Heart left ventricle (tissue), 16 donors: ENCODE measurements at regions not wholly inside any gene's neighbourhood (a gene's known extent, or its start where the extent isn't known, plus 50 kb on each side); places are given as distances from the start of the nearest gene placed in this dataset.

Experiments used
- ATAC-seq, 4 donors: fragments of 200-7000 bp; cut with Tn5 transposase; one replicate each; pipeline ENCODE4 v1.9.1; 2020 to 2022; ENCODE audit warnings: moderate library complexity in 4 of 4, mild to moderate bottlenecking in 3 of 4, moderate number of reproducible peaks in 1 of 4
- DNase-seq, 5 donors: peaks; one replicate each; pipeline ENCODE4 v3.0.0-alpha.2; 2020
- H3K27ac ChIP-seq, 12 donors: fragments of 200-600 bp; sonication (generic) in 4 of 12; one replicate each; pipeline versions ENCODE4 v1.5.0 to v1.8.0; 2016 to 2022; ENCODE audit warnings: mild to moderate bottlenecking in 2 of 12
- H3K27me3 ChIP-seq, 9 donors: fragments of 200-600 bp; sonication (generic) in 2 of 9; one replicate each; pipeline versions ENCODE4 v1.5.1 to v1.8.0; 2016 to 2022; ENCODE audit warnings: mild to moderate bottlenecking in 3 of 9
- H3K36me3 ChIP-seq, 9 donors: fragments of 200-600 bp; sonication (generic) in 2 of 9; one replicate each; pipeline versions ENCODE4 v1.5.0 to v1.8.0; 2018 to 2022; ENCODE audit warnings: mild to moderate bottlenecking in 2 of 9
- H3K4me1 ChIP-seq, 12 donors: fragments of 200-600 bp; sonication (generic) in 4 of 12; one replicate each; pipeline versions ENCODE4 v1.5.0 to v1.8.0; 2016 to 2022; ENCODE audit warnings: mild to moderate bottlenecking in 3 of 12
- H3K4me3 ChIP-seq, 12 donors: fragments of 200-600 bp; sonication (generic) in 4 of 12; one replicate each; pipeline versions ENCODE4 v1.5.0 to v1.8.0; 2017 to 2022; ENCODE audit warnings: mild to moderate bottlenecking in 9 of 12, moderate library complexity in 4 of 12
- H3K9me3 ChIP-seq, 12 donors: fragments of 200-600 bp; sonication (generic) in 4 of 12; one replicate each; pipeline versions ENCODE4 v1.5.0 to v1.8.0; 2016 to 2022; ENCODE audit warnings: mild to moderate bottlenecking in 1 of 12
- CTCF ChIP-seq, 12 donors: fragments of 200-600 bp; sonication (generic) in 4 of 12; IDR thresholded peaks; one replicate each; pipeline versions ENCODE4 v1.5.0 to v1.8.0; 2018 to 2022; ENCODE audit warnings: antibody characterized with exemption in 12 of 12, mild to moderate bottlenecking in 5 of 12
- POLR2A ChIP-seq, 2 donors: fragments of 450-650 bp; IDR thresholded peaks; one replicate each; pipeline ENCODE4 v1.6.1; 2017; ENCODE audit warnings: antibody characterized with exemption in 2 of 2, mild to moderate bottlenecking in 2 of 2, moderate library complexity in 2 of 2
- WGBS, 4 donors: extraction: QIAGEN DNeasy Blood & Tissue Kit in 2 of 4; methylation state at CpG; one replicate each; pipeline versions ENCODE4 v1.1.5 to v1.1.7; 2013 to 2018; 5-methylcytosine and 5-hydroxymethylcytosine counted together
- intact Hi-C, 10 donors: fragments of 100-400 bp; cut with DNase I; formaldehyde crosslinking; loops; one replicate each; pipeline versions ENCODE4 v1.11.1 to v1.14.2; 2022
- donor health status: ischemic (EF 13 %, LVEDD 7.1; RV severe dilation, severe dysfunction).
- donor health status: healthy with polysubstance abuse.
- donor health status: DM: no; HTN: yes; CAD: no.
- donor health status: DM: no; HTN: no; CAD: no.
- donor health status: ischemic (EF 25% LVEDD 6.9; RV normal size, moderate dysfunction).
- donor health status: ischemic (EF 25% LVEDD 5.7; RV mildly dilated, moderate dysfunction).
- donor health status: healthy.
- donor health status: DM: yes; HTN: yes; CAD: no.
- donor health status: ischemic (EF 35%, LVEDD 5.7; RV mildly dilated, moderate dysfunction).
- donor health status: nonischemic (EF 11% LVEDD 7.7; RV severe dilation, severe dysfunction).
- donor health status: DM: yes; HTN: yes; CAD: no.
- donor health status: PGD.
- donor health status: ischemic (EF 29% LVEDD 5.4; RV normal size, mild dysfunction).
- donor health status: nonischemic (EF 23%, LVEDD 6.1; RV moderate dilation, normal function).

- Histone ChIP-seq H3K27me3 (no peaks in the 10 kb centered on the region), H3K36me3 (no peaks in the 10 kb centered on the region), H3K9me3 (peaks cover 0 to 5% (median 0%) of the 10 kb centered on the region in 12 donors), H3K4me1 (peaks cover 0 to 10% (median 0%) of the 10 kb centered on the region in 12 donors), H3K27ac (no peak overlapping the region), H3K4me3 (no peak overlapping the region)
- intact Hi-C loops: no loop called here
- WGBS, 4 donors: 63 to 80% (median 72%) methylated on average over 1 of the region's 1 CpG
- TF ChIP-seq POLR2A (IDR thresholded peaks at IDR 0.05) (no peak), CTCF (IDR thresholded peaks at IDR 0.05) (no peak)
- DNase-seq: no peak
- ATAC-seq: no peak
Observed at GRCh38 chr12:24719293-24719721, 229.6 kb downstream of the BCAT1 start.

- Histone ChIP-seq H3K4me1 (peaks cover 0 to 10% (median 0%) of the 10 kb centered on the region in 12 donors), H3K27ac (no peak overlapping the region), H3K4me3 (no peak overlapping the region), H3K27me3 (no peaks in the 10 kb centered on the region), H3K36me3 (no peaks in the 10 kb centered on the region), H3K9me3 (peaks cover 0 to 5% (median 0%) of the 10 kb centered on the region in 12 donors)
- intact Hi-C loops: no loop called here
- WGBS, 4 donors: 0 to 45% (median 0%) methylated on average over 1 of the region's 1 CpG
- DNase-seq: no peak
- no peak for ATAC-seq
- TF ChIP-seq POLR2A (IDR thresholded peaks at IDR 0.05): no peak
- no peak for TF ChIP-seq CTCF (IDR thresholded peaks at IDR 0.05)
Observed at GRCh38 chr12:24718617-24719016, 230.3 kb downstream of the BCAT1 start.

- H3K4me1 ChIP-seq: peaks cover 0 to 7% (median 0%) of the 10 kb centered on the region in 12 donors
- no peaks in the 10 kb centered on the region for H3K27me3 ChIP-seq
- ATAC-seq (no peak), DNase-seq (no peak)
- no peak for TF ChIP-seq CTCF (IDR thresholded peaks at IDR 0.05)
- TF ChIP-seq POLR2A (IDR thresholded peaks at IDR 0.05): no peak
- no peaks in the 10 kb centered on the region for H3K36me3 ChIP-seq
- intact Hi-C loops: no loop called here
- no peak overlapping the region for H3K27ac ChIP-seq
- no peaks in the 10 kb centered on the region for H3K9me3 ChIP-seq
- no peak overlapping the region for H3K4me3 ChIP-seq
- WGBS, 4 donors: 89 to 92% (median 92%) methylated on average over 13 of the region's 13 CpGs
Observed at GRCh38 chr12:24714237-24714636, 234.7 kb downstream of the BCAT1 start.

- no peaks in the 10 kb centered on the region for H3K9me3 ChIP-seq
- intact Hi-C loops: no loop called here
- no peaks in the 10 kb centered on the region for H3K36me3 ChIP-seq
- no peak overlapping the region for H3K4me3 ChIP-seq
- DNase-seq: no peak
- no peaks in the 10 kb centered on the region for H3K27me3 ChIP-seq
- 80 to 95% (median 91%) methylated on average over 6 of the region's 6 CpGs for WGBS, 4 donors
- no peak overlapping the region for H3K27ac ChIP-seq
- no peak for ATAC-seq
- no peaks in the 10 kb centered on the region for H3K4me1 ChIP-seq
- no peak for TF ChIP-seq CTCF (IDR thresholded peaks at IDR 0.05)
- TF ChIP-seq POLR2A (IDR thresholded peaks at IDR 0.05): no peak
Observed at GRCh38 chr12:24711056-24712008, 237.6 kb downstream of the BCAT1 start.
